ENCODE measurements at regions not wholly inside any gene's neighbourhood (a gene's known extent, or its start where the extent isn't known, plus 50 kb on each side); places are given as distances from the start of the nearest gene placed in this dataset.

GRCh38 chr2:88269836-88270235, 99.7 kb downstream of the THNSL2 start:
- TF ChIP-seq POLR2AphosphoS5 (IDR thresholded peaks at IDR 0.05; ENCODE audit: low read depth) (no peak), CTCF (IDR thresholded peaks at IDR 0.05; ENCODE audit: insufficient read depth, low read length) (no peak)

All from HL-60 (cell line).